ENCODE measurements at regions not wholly inside any gene's neighbourhood (a gene's known extent, or its start where the extent isn't known, plus 50 kb on each side); places are given as distances from the start of the nearest gene placed in this dataset.

DNA sequence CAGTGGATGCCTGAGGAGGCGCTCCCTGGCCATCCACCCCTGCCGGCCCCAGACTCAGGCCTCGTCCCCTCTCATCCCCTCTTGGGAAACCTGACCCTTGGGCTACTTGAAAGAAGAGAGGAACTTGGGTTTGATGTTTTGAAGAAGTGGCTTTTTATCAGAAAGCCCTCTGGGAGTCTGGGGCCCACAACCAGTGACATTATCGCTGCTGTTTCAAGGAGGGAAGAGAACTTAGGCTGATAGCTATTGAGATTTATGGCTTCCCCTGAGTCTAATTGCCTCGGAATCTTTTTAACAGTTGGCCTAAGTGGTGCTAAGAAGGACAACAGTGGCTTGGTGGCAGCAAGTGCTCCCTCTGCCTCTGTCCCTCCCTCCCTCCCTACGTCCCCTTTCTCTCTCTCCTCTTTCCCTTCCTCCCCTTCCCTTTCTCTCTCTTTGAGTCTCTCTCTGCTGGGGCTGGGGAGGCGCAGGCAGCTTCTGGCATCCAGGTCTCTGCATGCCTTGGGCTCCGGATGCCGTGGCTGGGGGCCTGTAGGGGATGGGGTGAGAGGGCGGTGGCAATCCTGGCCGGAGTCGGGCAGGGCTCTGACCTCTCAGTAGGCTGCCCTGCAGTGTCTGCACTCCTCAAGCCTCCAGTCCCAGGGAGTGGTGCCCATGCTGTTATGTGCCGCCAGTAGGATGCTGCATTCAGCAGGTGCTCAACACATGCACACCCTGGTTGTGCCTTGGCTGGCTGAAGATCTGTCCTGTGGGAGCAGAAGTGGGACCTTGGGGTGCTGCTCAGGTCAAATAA lies 49.6 kb upstream of the RXRA start:
- DNase-seq, result no peak
